IMR-90 (cell line): ENCODE measurements at regions not wholly inside any gene's neighbourhood (a gene's known extent, or its start where the extent isn't known, plus 50 kb on each side); places are given as distances from the start of the nearest gene placed in this dataset.
"Not testable (repeated sequence)": the region's sequence is repeated elsewhere in the genome, so short reads cannot be mapped to it uniquely, and the experiment has no call there.

ENCODE experiments used
- ATAC-seq: fragments of 200-7000 bp; cut with Tn5 transposase; 2 replicates; pipeline ENCODE4 v1.9.1; 2020; ENCODE audit warnings: low read depth, mild to moderate bottlenecking, moderate library complexity
- BruUV-seq: library from RNA; stranded (reverse); fragments of 400-500 nt; replicated peaks from 2 replicates; lab custom pipeline; 2021; lab: Mats Ljungman, UMichigan
- CTCF ChIA-PET: fragments of 300-600 bp; formaldehyde crosslinking; extraction: SDS; loops from one replicate; lab custom pipeline; 2021; ENCODE audit warnings: antibody characterized with exemption; lab: Yijun Ruan, JAX
- POLR2A ChIA-PET: fragments of 300-600 bp; sonication (Branson Sonifier 250); formaldehyde crosslinking; loops from one replicate; lab custom pipeline; 2022; ENCODE audit warnings: antibody characterized with exemption; ENCODE audit not compliant: unreplicated experiment; lab: Charles Lee
- DNase-seq: peaks from one replicate; pipeline ENCODE4 v3.0.0; 2013
- H2AFZ ChIP-seq: replicated peaks from 2 replicates; pipeline ENCODE3; 2013; ENCODE audit warnings: low read length, mild to moderate bottlenecking; ENCODE audit not compliant: poor library complexity
- H2AK5ac ChIP-seq: 2 replicates; pipeline ENCODE4 v1.6.1; 2013; ENCODE audit warnings: low read depth, low read length, inconsistent platforms
- H2AK9ac ChIP-seq: replicated peaks from 2 replicates; pipeline ENCODE3; 2013; ENCODE audit warnings: mild to moderate bottlenecking, low read depth, low read length, moderate library complexity; ENCODE audit not compliant: poor library complexity
- H2BK120ac ChIP-seq: 2 replicates; pipeline ENCODE4 v1.6.1; 2013; ENCODE audit warnings: low read depth, low read length, inconsistent platforms
- H2BK15ac ChIP-seq: 3 replicates; pipeline ENCODE4 v1.6.1; 2013; ENCODE audit warnings: low read depth, low read length, inconsistent platforms
- H2BK20ac ChIP-seq: 2 replicates; pipeline ENCODE4 v1.6.1; 2013; ENCODE audit warnings: low read depth, mild to moderate bottlenecking, inconsistent platforms, low read length, moderate library complexity
- H2BK5ac ChIP-seq: 2 replicates; pipeline ENCODE4 v1.6.1; 2013; ENCODE audit warnings: mild to moderate bottlenecking, low read depth, low read length, inconsistent platforms; ENCODE audit not compliant: poor library complexity, severe bottlenecking
- H3K14ac ChIP-seq: replicated peaks from 2 replicates; pipeline ENCODE4 v1.6.1; 2013; ENCODE audit warnings: low read depth, low read length, inconsistent platforms
- H3K18ac ChIP-seq: 2 replicates; pipeline ENCODE4 v1.6.1; 2013; ENCODE audit warnings: low read depth, low read length, control low read depth
- H3K23ac ChIP-seq: 2 replicates; pipeline ENCODE4 v1.6.1; 2013; ENCODE audit warnings: low read depth, low read length, inconsistent platforms
- H3K27ac ChIP-seq: 2 replicates; pipeline ENCODE4 v1.5.1; 2013; ENCODE audit warnings: mild to moderate bottlenecking, control low read depth, low read length; ENCODE audit not compliant: insufficient read depth
- H3K27me3 ChIP-seq: 2 replicates; pipeline ENCODE4 v1.6.1; 2013; ENCODE audit warnings: low read length; ENCODE audit not compliant: control insufficient read depth, insufficient read depth
- H3K36me3 ChIP-seq: 2 replicates; pipeline ENCODE4 v1.6.1; 2013; ENCODE audit warnings: low read length, mixed read lengths; ENCODE audit not compliant: control insufficient read depth, insufficient read depth
- H3K4ac ChIP-seq: 2 replicates; pipeline ENCODE4 v1.6.1; 2013; ENCODE audit warnings: low read depth, low read length, inconsistent platforms
- H3K4me1 ChIP-seq: 2 replicates; pipeline ENCODE4 v1.6.1; 2013; ENCODE audit warnings: low read length, mixed read lengths; ENCODE audit not compliant: control insufficient read depth, insufficient read depth
- H3K4me2 ChIP-seq: 2 replicates; pipeline ENCODE4 v1.6.1; 2013; ENCODE audit warnings: low read depth, mild to moderate bottlenecking, control low read depth, low read length, moderate library complexity
- H3K4me3 ChIP-seq: 2 replicates; pipeline ENCODE4 v1.5.1; 2013; ENCODE audit warnings: low read depth, mild to moderate bottlenecking, control low read depth, low read length, moderate library complexity; ENCODE audit not compliant: insufficient read depth
- H3K56ac ChIP-seq: 2 replicates; pipeline ENCODE4 v1.6.1; 2013; ENCODE audit warnings: low read length, inconsistent platforms; ENCODE audit not compliant: insufficient read depth; ENCODE audit errors: extremely low read depth
- H3K79me1 ChIP-seq, 2 experiments: 2 replicates each; pipeline ENCODE4 v1.6.1; 2013; ENCODE audit warnings: low read length in 2 of 2, inconsistent platforms in 1 of 2, low read depth in 1 of 2
- H3K9ac ChIP-seq: 2 replicates; pipeline ENCODE4 v1.6.1; 2013; ENCODE audit warnings: low read depth, low read length, control low read depth
- H3K9me1 ChIP-seq: 2 replicates; pipeline ENCODE4 v1.6.1; 2013; ENCODE audit warnings: low read length, inconsistent platforms; ENCODE audit not compliant: insufficient read depth
- H3K9me3 ChIP-seq: 2 replicates; pipeline ENCODE4 v1.6.1; 2013; ENCODE audit warnings: low read length; ENCODE audit not compliant: control insufficient read depth, insufficient read depth
- H4K20me1 ChIP-seq: 2 replicates; pipeline ENCODE4 v1.6.1; 2013; ENCODE audit warnings: low read length, inconsistent platforms; ENCODE audit not compliant: insufficient read depth
- H4K5ac ChIP-seq: 2 replicates; pipeline ENCODE4 v1.6.1; 2013; ENCODE audit warnings: mild to moderate bottlenecking, low read depth, low read length, control low read depth
- H4K8ac ChIP-seq, 2 experiments: 2 replicates each; pipeline ENCODE4 v1.6.1; 2013; ENCODE audit warnings: low read depth in 2 of 2, low read length in 2 of 2, control low read depth in 1 of 2, inconsistent platforms in 1 of 2
- H4K91ac ChIP-seq: 2 replicates; pipeline ENCODE4 v1.6.1; 2013; ENCODE audit warnings: low read depth, low read length, inconsistent platforms; ENCODE audit not compliant: insufficient read depth
- RCOR1 ChIP-seq: IDR thresholded peaks from 2 replicates; pipeline ENCODE4 v1.6.1; 2012; ENCODE audit warnings: mild to moderate bottlenecking, low read length, improper control_type of control experiment; ENCODE audit not compliant: insufficient replicate concordance
- WGBS, 2 experiments: methylation state at CpG; one replicate each; pipeline versions ENCODE4 v1.1.5 to v1.1.7; 2013; ENCODE audit warnings: missing lambda C conversion rate in 2 of 2; ENCODE audit not compliant: insufficient read length in 1 of 2; ENCODE audit errors: extremely low coverage in 2 of 2; 5-methylcytosine and 5-hydroxymethylcytosine counted together
- dilution Hi-C: fragments of 300-500 bp; cut with HindIII; formaldehyde crosslinking; loops from one replicate; pipeline ENCODE4 v1.14.3; 2018; ENCODE audit warnings: low sequenced_read_pairs; ENCODE audit not compliant: unreplicated experiment
- in situ Hi-C: fragments of 300-500 bp; cut with MboI; formaldehyde crosslinking; loops from 3 replicates; pipeline ENCODE4 v1.14.3; 2019; ENCODE audit warnings: low sequenced_read_pairs, inconsistent platforms, mixed read lengths
- intact Hi-C: fragments of 100-400 bp; cut with micrococcal nuclease; formaldehyde crosslinking; loops from 2 replicates; pipeline ENCODE4 v1.10.0; 2022

- Histone ChIP-seq H3K9me1 (no peaks in the 10 kb centered on the region), H3K18ac (no peak overlapping the region), H3K23ac (no peak overlapping the region), H3K36me3 (no peaks in the 10 kb centered on the region), H2BK5ac (no peak overlapping the region), H3K4me3 (no peak overlapping the region), H3K14ac (no peak overlapping the region), H3K79me1 (no peaks in the 10 kb centered on the region), H3K56ac (no peak overlapping the region), H3K9ac (no peak overlapping the region), H2AK5ac (no peak overlapping the region), H3K4me2 (no peak overlapping the region), H3K27ac (no peak overlapping the region), H4K91ac (no peak overlapping the region), H2BK20ac (no peak overlapping the region), H2BK120ac (no peak overlapping the region), H2AK9ac (no peak overlapping the region), H4K8ac (no peak overlapping the region), H4K5ac (no peak overlapping the region), H3K4ac (no peak overlapping the region), H2AFZ (no peak overlapping the region), H3K4me1 (no peaks in the 10 kb centered on the region), H3K9me3 (peaks cover 10% of the 10 kb centered on the region), H3K27me3 (no peaks in the 10 kb centered on the region), H2BK15ac (no peak overlapping the region), H4K20me1 (no peaks in the 10 kb centered on the region)
- no peak for TF ChIP-seq RCOR1
- DNase-seq (no peak), ATAC-seq (no peak)
- in situ Hi-C loops (no loop called here), intact Hi-C loops (no loop called here), dilution Hi-C loops (no loop called here)
- POLR2A ChIA-PET: no interaction called here
- CTCF ChIA-PET: no interaction called here
- BruUV-seq: no TSS peak
These were observed 572.6 kb downstream of the TRIB2 start for GRCh38 chr2:13289310-13289709.

- in situ Hi-C loops, H3K4me2 ChIP-seq, CTCF ChIA-PET, H3K4me3 ChIP-seq, H2AFZ ChIP-seq, H3K27ac ChIP-seq, H4K91ac ChIP-seq, H4K8ac ChIP-seq, H4K20me1 ChIP-seq, H3K9ac ChIP-seq, H4K5ac ChIP-seq, H3K27me3 ChIP-seq, H3K4me1 ChIP-seq, H3K9me3 ChIP-seq, H3K79me1 ChIP-seq, intact Hi-C loops, H3K56ac ChIP-seq, BruUV-seq, H2BK5ac ChIP-seq, H2BK120ac ChIP-seq, DNase-seq, H3K9me1 ChIP-seq, H3K36me3 ChIP-seq, H2BK20ac ChIP-seq, H3K14ac ChIP-seq, ATAC-seq, H2AK5ac ChIP-seq, H3K4ac ChIP-seq, dilution Hi-C loops, H3K23ac ChIP-seq, H2AK9ac ChIP-seq, H3K18ac ChIP-seq, POLR2A ChIA-PET, H2BK15ac ChIP-seq: not testable (repeated sequence)
- no CpG with 5 or more reads among the region's 33 CpGs for WGBS, 2 experiments
These were observed 591.7 kb downstream of the TRIB2 start for GRCh38 chr2:13308478-13308805.
